Inflammatory macrophage treated with lipopolysaccharide for 4 hours (primary cell): ENCODE measurements at regions not wholly inside any gene's neighbourhood (a gene's known extent, or its start where the extent isn't known, plus 50 kb on each side); places are given as distances from the start of the nearest gene placed in this dataset.

Experiments used
- DNase-seq: peaks from one replicate; pipeline ENCODE4 v3.0.0-alpha.2; 2020

DNA sequence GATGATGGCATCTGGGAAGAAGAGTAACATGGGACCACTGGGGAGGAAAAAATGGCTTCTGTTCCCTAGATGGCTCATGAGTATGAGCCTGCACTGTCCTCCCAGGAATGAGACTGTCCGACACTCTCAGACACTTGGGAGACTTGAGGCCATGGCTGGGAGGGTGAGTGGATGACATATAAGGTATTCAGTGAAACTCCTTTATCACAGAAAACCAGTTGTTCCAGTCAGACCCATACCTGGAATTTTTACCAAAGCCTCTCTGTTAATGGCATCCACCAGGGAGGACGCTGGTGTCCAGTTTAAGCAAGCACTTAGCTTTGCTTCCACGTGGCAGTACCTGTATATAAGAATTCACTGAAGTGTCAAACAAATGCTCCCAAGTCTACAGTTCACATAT lies 116.7 kb upstream of the C10orf90 start:
- DNase-seq: no peak

GRCh38 chr10:126795318-126795717 lies 109.9 kb upstream of the DOCK1 start:
- DNase-seq: no peak

- DNase-seq: no peak
Measured at GRCh38 chr10:126798649-126799048, 106.6 kb upstream of the DOCK1 start.

- DNase-seq: no peak
Measured at GRCh38 chr10:126803394-126803793, 101.8 kb upstream of the DOCK1 start.

GRCh38 chr10:126804396-126804795 lies 100.8 kb upstream of the DOCK1 start:
- no peak for DNase-seq

GRCh38 chr10:126806498-126806897 lies 98.7 kb upstream of the DOCK1 start:
- DNase-seq: no peak

DNA sequence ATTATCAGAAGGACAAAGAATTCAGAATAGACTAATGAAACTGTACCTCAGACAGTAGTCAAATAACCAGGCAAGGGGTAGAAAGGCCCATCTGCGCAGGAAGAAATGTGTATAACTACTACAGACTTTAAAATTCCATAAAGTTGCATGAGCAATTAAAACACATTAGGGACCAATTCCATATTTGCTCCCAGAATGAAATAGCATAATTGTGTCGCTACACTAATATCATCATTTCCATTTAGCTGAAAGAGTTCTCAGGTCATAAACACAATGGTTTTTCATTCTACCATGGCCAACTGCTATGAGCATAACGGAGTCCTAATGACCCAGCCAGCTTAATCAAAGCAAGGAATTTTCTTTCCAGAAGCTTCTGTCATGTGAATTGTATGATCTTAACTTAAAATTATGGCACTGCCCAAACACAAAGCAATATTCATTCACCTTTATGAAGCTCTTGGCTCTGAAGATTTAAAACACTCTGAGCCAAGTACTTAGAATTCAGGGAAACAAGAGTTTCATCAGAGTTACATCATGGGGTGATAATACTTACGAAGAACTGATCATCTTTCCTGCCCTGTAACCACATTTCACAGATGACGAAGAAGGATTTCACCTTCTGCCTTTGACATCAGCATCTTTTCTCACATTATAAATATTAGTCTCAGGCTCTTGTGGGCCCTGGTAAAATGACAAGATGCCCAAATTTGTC lies 98.1 kb upstream of the DOCK1 start:
- DNase-seq: no peak

- DNase-seq: no peak
Measured at GRCh38 chr10:126808103-126808502, 97.1 kb upstream of the DOCK1 start.

- no peak for DNase-seq
Measured at GRCh38 chr10:126813432-126813831, 91.8 kb upstream of the DOCK1 start.

GRCh38 chr10:126833542-126833941 lies 71.7 kb upstream of the DOCK1 start:
- no peak for DNase-seq

DNA sequence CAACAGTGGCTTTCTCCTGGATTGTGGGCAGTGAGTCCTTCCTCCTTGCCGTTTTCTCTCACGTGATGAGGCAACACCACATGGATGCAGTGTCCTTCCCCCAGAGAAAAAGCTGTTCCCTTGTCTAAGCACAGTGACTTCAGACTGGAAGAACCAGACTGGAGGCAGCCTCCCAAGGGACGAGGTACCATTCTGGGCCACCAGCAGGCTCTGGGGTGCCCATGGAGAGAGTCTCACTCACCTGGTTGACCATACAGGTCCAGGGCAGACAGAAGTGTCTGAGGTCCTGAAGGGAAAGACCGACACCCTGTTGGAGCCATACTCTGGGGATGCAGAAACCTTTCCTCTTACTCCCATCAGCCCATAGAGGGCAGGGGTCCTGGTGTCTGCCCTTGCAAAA lies 69.2 kb upstream of the DOCK1 start:
- DNase-seq: no peak

DNA sequence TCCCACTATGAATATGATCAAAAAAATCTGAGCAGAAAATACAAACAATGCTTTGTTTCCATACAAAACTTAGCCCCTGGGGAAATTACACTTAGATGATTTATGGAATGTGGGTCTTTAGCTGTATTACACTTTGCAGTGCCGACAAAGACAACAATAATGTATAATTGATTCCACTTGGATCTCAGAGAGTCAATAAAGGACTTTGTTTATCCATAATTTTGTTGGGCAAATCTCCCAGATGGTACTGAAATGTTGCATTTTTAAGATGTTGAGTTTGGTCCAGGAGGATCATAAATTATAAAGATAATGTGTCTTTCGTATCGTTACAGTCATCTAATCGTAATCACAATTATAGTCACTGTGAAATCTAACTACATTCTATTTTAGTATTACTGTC lies 66.9 kb upstream of the DOCK1 start:
- DNase-seq: no peak

DNA sequence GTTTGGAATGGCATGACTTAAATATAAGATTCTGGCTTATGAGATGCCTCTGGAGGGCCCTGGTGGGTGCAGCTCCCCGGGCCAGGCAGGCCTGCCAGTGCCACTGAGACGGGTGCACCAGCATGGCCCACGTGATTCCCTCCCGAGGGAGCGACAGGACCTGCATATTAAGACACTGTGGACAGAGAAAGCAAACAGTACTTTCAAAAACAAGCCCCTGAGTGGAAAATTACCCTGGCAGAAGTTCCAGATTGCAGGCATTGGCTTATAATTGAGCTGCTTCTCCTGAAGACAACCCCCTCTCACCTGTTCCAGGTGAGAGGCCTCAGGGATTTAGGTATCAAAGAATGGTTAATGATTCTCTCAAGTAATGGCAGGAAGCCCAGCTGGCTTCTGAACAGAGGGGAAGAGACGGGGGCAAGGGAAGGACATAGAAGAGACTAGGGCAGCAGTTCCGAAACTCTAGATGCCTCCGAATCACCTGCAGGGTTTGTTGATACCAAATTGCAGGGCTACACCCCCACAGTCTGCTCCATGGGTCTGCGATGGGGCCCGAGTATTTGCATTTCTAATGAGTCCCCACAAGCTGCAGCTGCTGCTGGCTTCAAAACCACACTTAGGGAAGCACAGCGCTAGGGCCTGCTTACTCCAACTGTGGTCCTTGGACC lies 66.0 kb upstream of the DOCK1 start:
- no peak for DNase-seq

DNA sequence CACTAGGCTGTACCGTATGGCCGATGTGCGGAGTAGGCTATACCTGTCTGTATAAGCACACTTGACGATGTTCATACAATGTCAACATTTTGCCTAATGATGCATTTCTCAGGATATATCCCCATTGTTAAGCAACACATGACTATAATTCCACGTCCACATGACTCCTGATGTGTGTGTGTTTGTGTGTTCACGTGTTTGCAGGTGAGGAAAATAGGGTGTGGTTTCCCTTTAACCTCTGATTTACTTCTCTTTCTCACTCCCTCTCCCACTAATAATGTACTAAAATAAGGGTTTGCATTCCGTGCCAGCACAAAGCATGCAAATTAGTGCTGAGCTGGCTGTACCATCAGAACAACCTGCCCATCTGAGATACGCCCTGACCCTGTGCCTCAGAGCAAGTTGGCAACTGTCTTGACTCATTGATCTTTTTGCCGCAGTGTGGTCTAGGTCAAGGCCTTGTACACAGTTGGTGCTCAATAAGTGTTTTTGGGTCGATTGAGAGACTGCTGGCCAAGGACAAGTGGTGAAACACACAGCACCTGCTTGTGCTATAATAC lies 64.6 kb upstream of the DOCK1 start:
- no peak for DNase-seq

DNA sequence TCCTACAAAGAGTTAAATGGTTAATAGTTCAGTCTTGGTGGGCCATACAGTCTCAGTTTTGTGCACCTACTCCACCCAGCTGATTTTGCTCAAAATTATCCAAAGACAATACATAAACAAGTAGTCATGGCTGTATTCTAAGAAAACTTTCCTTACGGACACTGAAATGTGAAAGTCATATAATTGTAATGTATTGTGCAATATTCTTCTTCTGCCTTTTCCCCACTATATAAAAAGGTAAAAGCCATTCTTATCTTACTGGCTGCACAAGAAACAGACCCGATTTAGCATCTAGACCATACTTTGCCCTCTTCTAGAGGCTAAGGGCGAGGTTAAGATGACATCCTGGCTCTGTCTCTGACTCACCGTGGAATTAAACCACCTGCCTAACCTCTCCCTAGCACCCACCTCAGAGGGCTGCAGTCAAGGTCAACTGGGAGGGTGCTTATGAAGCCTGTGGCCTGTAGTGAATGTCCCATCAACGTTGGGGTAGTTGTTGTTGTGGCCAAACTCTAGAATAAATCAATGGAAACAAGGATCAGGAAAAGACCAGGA lies 63.8 kb upstream of the DOCK1 start:
- DNase-seq: no peak

GRCh38 chr10:126842356-126842755 lies 62.9 kb upstream of the DOCK1 start:
- no peak for DNase-seq

- no peak for DNase-seq
Measured at GRCh38 chr10:126842836-126843235, 62.4 kb upstream of the DOCK1 start.

GRCh38 chr10:126843299-126843934 lies 61.8 kb upstream of the DOCK1 start:
- no peak for DNase-seq

DNA sequence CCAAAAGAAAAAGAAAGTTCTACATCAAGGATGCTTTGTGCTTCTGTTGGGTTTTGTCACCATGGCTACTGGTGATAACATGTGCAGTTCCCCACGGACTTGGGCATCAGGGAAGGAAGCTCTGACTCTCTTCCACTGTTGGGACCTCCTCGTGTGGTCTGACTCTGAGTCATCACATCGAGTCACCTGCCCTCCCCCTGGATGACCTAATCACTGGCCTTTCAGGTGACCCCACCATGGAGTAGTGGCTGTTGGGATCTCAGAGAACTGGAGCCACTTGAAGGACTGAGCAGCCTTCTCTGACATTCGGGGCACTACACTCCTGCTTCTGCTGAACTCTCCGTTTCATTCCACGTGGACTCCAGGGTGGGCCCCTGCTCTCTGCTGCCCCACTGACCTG lies 60.8 kb upstream of the DOCK1 start:
- DNase-seq: no peak

GRCh38 chr10:126846469-126846868 lies 58.8 kb upstream of the DOCK1 start:
- no peak for DNase-seq

GRCh38 chr10:126846959-126847358 lies 58.3 kb upstream of the DOCK1 start:
- no peak for DNase-seq

- DNase-seq: no peak
Measured at GRCh38 chr10:126847666-126848065, 57.6 kb upstream of the DOCK1 start.

- no peak for DNase-seq
Measured at GRCh38 chr10:126849646-126850045, 55.6 kb upstream of the DOCK1 start.
